PFSK-1 (cell line): ENCODE measurements at regions not wholly inside any gene's neighbourhood (a gene's known extent, or its start where the extent isn't known, plus 50 kb on each side); places are given as distances from the start of the nearest gene placed in this dataset.

Experiments used
- REST ChIP-seq, 2 experiments: IDR thresholded peaks; 2 replicates each; pipeline versions ENCODE4 v1.6.1 to v1.8.0; 2011 to 2012; ENCODE audit warnings: low read depth in 2 of 2, low read length in 2 of 2, control low read depth in 1 of 2, inconsistent platforms in 1 of 2, mild to moderate bottlenecking in 1 of 2, moderate library complexity in 1 of 2; ENCODE audit not compliant: insufficient read depth in 1 of 2
- SIN3A ChIP-seq: IDR thresholded peaks from 2 replicates; pipeline ENCODE4 v1.6.1; 2012; ENCODE audit warnings: mild to moderate bottlenecking, low read length, moderate library complexity, borderline replicate concordance; ENCODE audit not compliant: insufficient read depth
- TAF1 ChIP-seq: IDR thresholded peaks from 2 replicates; pipeline ENCODE4 v1.6.1; 2012; ENCODE audit warnings: low read length, control low read depth, borderline replicate concordance; ENCODE audit not compliant: insufficient read depth

- TF ChIP-seq TAF1 (no peak), SIN3A (no peak), REST (IDR thresholded peaks at IDR 0.05; ENCODE audit: insufficient read depth in 1 of 2, low read depth in 2 of 2, low read length in 2 of 2) (no peak)
Observed at GRCh38 chr5:74442466-74442865, 198.1 kb downstream of the ENC1 start.
